Osteoblast (primary cell): ENCODE measurements at regions not wholly inside any gene's neighbourhood (a gene's known extent, or its start where the extent isn't known, plus 50 kb on each side); places are given as distances from the start of the nearest gene placed in this dataset.

Source experiments
- DNase-seq: peaks from one replicate; pipeline ENCODE4 v3.0.0; 2011; ENCODE audit warnings: low spot score, mixed read lengths; ENCODE audit not compliant: insufficient read length; ENCODE audit errors: missing footprints
- H2AFZ ChIP-seq: 2 replicates; pipeline ENCODE4 v1.6.0; 2011; ENCODE audit warnings: mild to moderate bottlenecking, low read length
- H3K27ac ChIP-seq: 2 replicates; pipeline ENCODE4 v1.5.1; 2011; ENCODE audit warnings: mild to moderate bottlenecking, low read depth, low read length, moderate library complexity
- H3K27me3 ChIP-seq: 2 replicates; pipeline ENCODE4 v1.6.0; 2012; ENCODE audit warnings: mild to moderate bottlenecking, control low read depth, inconsistent platforms, low read length, moderate library complexity; ENCODE audit not compliant: insufficient read depth
- H3K36me3 ChIP-seq: 2 replicates; pipeline ENCODE4 v1.5.1; 2011; ENCODE audit warnings: mild to moderate bottlenecking, low read length, control low read depth, moderate library complexity; ENCODE audit not compliant: insufficient read depth
- H3K4me1 ChIP-seq: 2 replicates; pipeline ENCODE4 v1.5.1; 2011; ENCODE audit warnings: mild to moderate bottlenecking, low read length, control low read depth, moderate library complexity; ENCODE audit not compliant: insufficient read depth
- H3K4me2 ChIP-seq: 2 replicates; pipeline ENCODE4 v1.6.0; 2011; ENCODE audit warnings: mild to moderate bottlenecking, low read length; ENCODE audit not compliant: insufficient read depth
- H3K4me3 ChIP-seq: fragments of 200-600 bp; sonication (generic); 3 replicates; pipeline ENCODE4 v1.5.1; 2012; ENCODE audit warnings: mild to moderate bottlenecking, low read length, inconsistent platforms; ENCODE audit not compliant: insufficient read depth
- H3K79me2 ChIP-seq: 2 replicates; pipeline ENCODE4 v1.6.0; 2012; ENCODE audit warnings: mild to moderate bottlenecking, low read length, control low read depth, inconsistent platforms; ENCODE audit not compliant: insufficient read depth
- H3K9me3 ChIP-seq: 2 replicates; pipeline ENCODE4 v1.5.1; 2011; ENCODE audit warnings: low read depth, low read length, control low read depth
- H4K20me1 ChIP-seq: 2 replicates; pipeline ENCODE4 v1.6.0; 2012; ENCODE audit warnings: mild to moderate bottlenecking, low read length, control low read depth; ENCODE audit not compliant: insufficient read depth
- TF ChIP-seq, protein P1 (sequence below): IDR thresholded peaks from 2 replicates; pipeline ENCODE4 v1.5.1; 2011; ENCODE audit warnings: mild to moderate bottlenecking, low read depth, low read length, moderate library complexity; ENCODE audit errors: extremely low read depth

GRCh38 chr3:3503411-3503810 is 295.8 kb upstream of the LRRN1 start:
- Histone ChIP-seq H3K79me2 (no peaks in the 10 kb centered on the region), H3K4me2 (no peak overlapping the region), H3K4me3 (no peak overlapping the region), H3K36me3 (no peaks in the 10 kb centered on the region), H3K27me3 (no peaks in the 10 kb centered on the region), H4K20me1 (no peaks in the 10 kb centered on the region), H2AFZ (no peak overlapping the region), H3K27ac (no peak overlapping the region), H3K4me1 (no peaks in the 10 kb centered on the region), H3K9me3 (no peaks in the 10 kb centered on the region)
- DNase-seq = no peak
- TF ChIP-seq, protein P1, sequence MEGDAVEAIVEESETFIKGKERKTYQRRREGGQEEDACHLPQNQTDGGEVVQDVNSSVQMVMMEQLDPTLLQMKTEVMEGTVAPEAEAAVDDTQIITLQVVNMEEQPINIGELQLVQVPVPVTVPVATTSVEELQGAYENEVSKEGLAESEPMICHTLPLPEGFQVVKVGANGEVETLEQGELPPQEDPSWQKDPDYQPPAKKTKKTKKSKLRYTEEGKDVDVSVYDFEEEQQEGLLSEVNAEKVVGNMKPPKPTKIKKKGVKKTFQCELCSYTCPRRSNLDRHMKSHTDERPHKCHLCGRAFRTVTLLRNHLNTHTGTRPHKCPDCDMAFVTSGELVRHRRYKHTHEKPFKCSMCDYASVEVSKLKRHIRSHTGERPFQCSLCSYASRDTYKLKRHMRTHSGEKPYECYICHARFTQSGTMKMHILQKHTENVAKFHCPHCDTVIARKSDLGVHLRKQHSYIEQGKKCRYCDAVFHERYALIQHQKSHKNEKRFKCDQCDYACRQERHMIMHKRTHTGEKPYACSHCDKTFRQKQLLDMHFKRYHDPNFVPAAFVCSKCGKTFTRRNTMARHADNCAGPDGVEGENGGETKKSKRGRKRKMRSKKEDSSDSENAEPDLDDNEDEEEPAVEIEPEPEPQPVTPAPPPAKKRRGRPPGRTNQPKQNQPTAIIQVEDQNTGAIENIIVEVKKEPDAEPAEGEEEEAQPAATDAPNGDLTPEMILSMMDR = no peak

- DNase-seq = no peak
- no peaks in the 10 kb centered on the region for H3K79me2 ChIP-seq
- H2AFZ ChIP-seq = no peak overlapping the region
- H3K4me3 ChIP-seq = no peak overlapping the region
- H3K27me3 ChIP-seq = no peaks in the 10 kb centered on the region
- H4K20me1 ChIP-seq = no peaks in the 10 kb centered on the region
- H3K9me3 ChIP-seq = no peaks in the 10 kb centered on the region
- H3K4me2 ChIP-seq = no peak overlapping the region
- H3K36me3 ChIP-seq = no peaks in the 10 kb centered on the region
- TF ChIP-seq, protein P1 = no peak
- no peak overlapping the region for H3K27ac ChIP-seq
- no peaks in the 10 kb centered on the region for H3K4me1 ChIP-seq
Measured at GRCh38 chr3:3499987-3500386, 299.2 kb upstream of the LRRN1 start.

DNA sequence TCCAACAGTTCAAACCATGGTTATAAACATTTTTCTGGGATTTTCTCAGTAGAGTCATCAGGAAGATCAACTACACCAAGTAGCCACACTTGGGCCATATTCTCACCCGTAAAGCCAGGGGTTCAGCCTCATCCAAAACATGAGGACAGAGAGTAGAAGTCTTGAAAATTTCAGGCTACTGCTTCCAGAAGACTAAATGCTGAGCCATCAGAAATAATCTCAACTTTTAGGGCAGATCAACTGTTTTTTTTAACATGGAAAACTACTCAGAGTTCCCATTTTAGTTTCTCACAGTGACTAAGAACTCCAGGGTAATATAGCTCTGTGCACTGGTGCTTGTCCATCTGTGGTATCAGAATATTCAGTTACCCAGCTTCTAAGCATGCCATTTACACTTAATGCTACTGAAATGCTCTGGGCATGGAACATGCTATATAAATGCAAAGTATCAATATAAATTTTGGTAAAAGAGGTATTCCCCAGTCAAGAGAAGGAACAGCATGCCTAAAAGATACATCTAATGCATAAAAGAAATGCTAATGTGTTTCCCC is 300.1 kb upstream of the LRRN1 start:
- no peak overlapping the region for H2AFZ ChIP-seq
- H3K9me3 ChIP-seq = no peaks in the 10 kb centered on the region
- no peak overlapping the region for H3K27ac ChIP-seq
- no peaks in the 10 kb centered on the region for H3K27me3 ChIP-seq
- H4K20me1 ChIP-seq = no peaks in the 10 kb centered on the region
- H3K4me3 ChIP-seq = no peak overlapping the region
- H3K79me2 ChIP-seq = no peaks in the 10 kb centered on the region
- TF ChIP-seq, protein P1 = no peak
- no peaks in the 10 kb centered on the region for H3K36me3 ChIP-seq
- no peak for DNase-seq
- H3K4me1 ChIP-seq = no peaks in the 10 kb centered on the region
- H3K4me2 ChIP-seq = no peak overlapping the region

DNA sequence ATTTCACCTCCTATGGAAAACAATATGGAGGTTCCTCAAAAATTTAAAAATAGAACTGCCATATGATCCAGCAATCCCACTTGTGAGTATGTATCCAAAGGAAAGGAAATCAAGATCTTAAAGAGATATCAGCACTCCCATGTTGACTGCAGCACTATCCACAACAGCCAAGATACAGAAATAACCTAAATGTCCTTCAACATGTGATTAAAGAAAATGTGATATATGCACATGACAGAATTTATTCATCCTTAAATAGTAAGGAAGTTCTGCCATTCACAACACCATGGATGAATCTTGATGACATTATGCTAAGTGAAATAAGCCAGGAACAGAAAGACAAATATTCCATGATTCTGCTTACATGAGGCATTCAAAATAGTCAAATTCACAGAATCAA is 303.6 kb upstream of the LRRN1 start:
- Histone ChIP-seq H3K4me2 (no peak overlapping the region), H3K9me3 (no peaks in the 10 kb centered on the region), H3K27me3 (no peaks in the 10 kb centered on the region), H3K4me3 (no peak overlapping the region), H4K20me1 (no peaks in the 10 kb centered on the region), H2AFZ (no peak overlapping the region), H3K36me3 (no peaks in the 10 kb centered on the region), H3K4me1 (no peaks in the 10 kb centered on the region), H3K27ac (no peak overlapping the region), H3K79me2 (no peaks in the 10 kb centered on the region)
- no peak for DNase-seq
- TF ChIP-seq, protein P1 = no peak
